Neural cell (in vitro differentiated cells): ENCODE measurements at regions not wholly inside any gene's neighbourhood (a gene's known extent, or its start where the extent isn't known, plus 50 kb on each side); places are given as distances from the start of the nearest gene placed in this dataset.

Experiments
- CTCF ChIP-seq: fragments of 450-650 bp; IDR thresholded peaks from 2 replicates; pipeline ENCODE4 v1.5.1; 2014; ENCODE audit warnings: antibody characterized with exemption, mild to moderate bottlenecking, moderate library complexity; ENCODE audit not compliant: poor library complexity, severe bottlenecking
- EP300 ChIP-seq: fragments of 450-650 bp; conservative IDR thresholded peaks from 2 replicates; pipeline ENCODE4 v1.6.1; 2014; ENCODE audit warnings: antibody characterized with exemption, mild to moderate bottlenecking, moderate library complexity; ENCODE audit not compliant: poor library complexity, severe bottlenecking
- EZH2 ChIP-seq: fragments of 200-600, 300-800 bp; shearing (Covaris generic), sonication (generic); IDR thresholded peaks from 2 replicates; pipeline ENCODE4 v1.6.1; 2014; ENCODE audit warnings: antibody characterized with exemption, low read length, borderline replicate concordance, mild to moderate bottlenecking; ENCODE audit not compliant: insufficient read depth, poor library complexity, severe bottlenecking
- POLR2AphosphoS5 ChIP-seq: IDR thresholded peaks from 2 replicates; pipeline ENCODE4 v1.6.1; 2012
- SMC3 ChIP-seq: fragments of 450-650 bp; conservative IDR thresholded peaks from 2 replicates; pipeline ENCODE4 v1.6.1; 2014; ENCODE audit warnings: antibody characterized with exemption, mild to moderate bottlenecking, moderate library complexity; ENCODE audit not compliant: poor library complexity
- TAF1 ChIP-seq: IDR thresholded peaks from 2 replicates; pipeline ENCODE4 v1.6.1; 2012; ENCODE audit warnings: low read depth

GRCh38 chr16:8417145-8417544 is 173.2 kb downstream of the TMEM114 start:
- TF ChIP-seq CTCF, result no peak
- no peak for TF ChIP-seq POLR2AphosphoS5
- TF ChIP-seq SMC3, result no peak
- TF ChIP-seq TAF1, result no peak
- TF ChIP-seq EZH2, result no peak
- no peak for TF ChIP-seq EP300
